ENCODE measurements at regions not wholly inside any gene's neighbourhood (a gene's known extent, or its start where the extent isn't known, plus 50 kb on each side); places are given as distances from the start of the nearest gene placed in this dataset.

GRCh38 chr5:63262185-63262981, 683.8 kb downstream of the LRRC70 start:
- no peaks in the 10 kb centered on the region for H3K27me3 ChIP-seq (ENCODE audit: insufficient read depth, low read length)
- no peaks in the 10 kb centered on the region for H4K20me1 ChIP-seq (ENCODE audit: control insufficient read depth, insufficient read depth, insufficient read length)

More at GRCh38 chr5:63262185-63262981, 683.8 kb downstream of the LRRC70 start:
- H2BK5ac ChIP-seq (ENCODE audit: insufficient read length, low read length) = no peak overlapping the region
- Mint-ChIP-seq H3K27ac (no peak overlapping the region), H3K36me3 (ENCODE audit: insufficient read depth in 1 of 3, low read depth in 3 of 3) (no peaks in the 10 kb centered on the region), H3K4me3 (no peak overlapping the region), H3K4me1 (no peaks in the 10 kb centered on the region; a peak in 1 of 4 replicates), H3K27me3 (ENCODE audit: low read depth) (no peaks in the 10 kb centered on the region), H3K9me3 (no peaks in the 10 kb centered on the region)
- TF ChIP-seq CTCF (conservative IDR thresholded peaks at IDR 0.05) = no peak
- H3K27ac ChIP-seq (ENCODE audit: insufficient read length, low read depth, low read length) = no peak overlapping the region
- H4K8ac ChIP-seq (replicated peaks; ENCODE audit: insufficient read length, low read depth, low read length) = no peak overlapping the region
- H2AK5ac ChIP-seq (ENCODE audit: insufficient read length, low read length) = no peak overlapping the region
- H3K56ac ChIP-seq (ENCODE audit: insufficient read length, low read depth, low read length) = no peak overlapping the region
- H2BK20ac ChIP-seq (ENCODE audit: low read depth, low read length, poor library complexity, severe bottlenecking) = no peak overlapping the region
- no peak overlapping the region for H2BK120ac ChIP-seq (ENCODE audit: low read depth, low read length, poor library complexity, severe bottlenecking)
- H3K9me3 ChIP-seq (ENCODE audit: control insufficient read depth, low read depth, low read length) = no peaks in the 10 kb centered on the region
- H2AFZ ChIP-seq (ENCODE audit: low read length) = no peak overlapping the region
- no peak overlapping the region for H3K18ac ChIP-seq (ENCODE audit: insufficient read length, low read depth, low read length)
- no peak overlapping the region for H3T11ph ChIP-seq (ENCODE audit: low read length)
- H3K79me2 ChIP-seq (ENCODE audit: insufficient read depth, low read length) = no peaks in the 10 kb centered on the region; the same call in 1 of the 2 replicates
- no peaks in the 10 kb centered on the region for H3K23me2 ChIP-seq (ENCODE audit: insufficient read length, low read depth, low read length, poor library complexity, severe bottlenecking)
- H3K14ac ChIP-seq (ENCODE audit: insufficient read depth, low read length) = no peak overlapping the region
- no peak for DNase-seq
- H2BK15ac ChIP-seq (ENCODE audit: low read depth, low read length) = no peak overlapping the region
- H3K4me2 ChIP-seq (ENCODE audit: insufficient read depth, insufficient read length, low read length) = no peak overlapping the region
- H4K91ac ChIP-seq (ENCODE audit: insufficient read length, low read depth, low read length) = no peak overlapping the region
- H3K4ac ChIP-seq (ENCODE audit: low read depth, low read length) = no peak overlapping the region
- no peaks in the 10 kb centered on the region for H3K79me1 ChIP-seq (ENCODE audit: insufficient read depth, low read depth, low read length, poor library complexity, severe bottlenecking)
- H3K9ac ChIP-seq (ENCODE audit: extremely low read depth, insufficient read length, low read length) = no peak overlapping the region
- H3K23ac ChIP-seq (ENCODE audit: insufficient read length, low read depth, low read length) = no peak overlapping the region
- H4K5ac ChIP-seq (ENCODE audit: insufficient read length, low read depth, low read length) = no peak overlapping the region
- H3K4me1 ChIP-seq (ENCODE audit: insufficient read depth, low read length) = no peaks in the 10 kb centered on the region
- WGBS (ENCODE audit: extremely low coverage, insufficient read length, low lambda C conversion rate) = no CpG with 5 or more reads among the region's 4 CpGs
- no peak overlapping the region for H2BK12ac ChIP-seq (ENCODE audit: insufficient read length, low read depth, low read length)

Data from H9 (cell line).